ENCODE measurements at regions not wholly inside any gene's neighbourhood (a gene's known extent, or its start where the extent isn't known, plus 50 kb on each side); places are given as distances from the start of the nearest gene placed in this dataset.

GRCh38 chr4:14787221-14787620, 215.1 kb upstream of the CPEB2 start:
- POLR2A ChIA-PET, result no interaction called here
- TF ChIP-seq ZNF2 (tag by site-specific recombination; IDR thresholded peaks at IDR 0.05) (no peak), ZBTB6 (tag by site-specific recombination; IDR thresholded peaks at IDR 0.05) (no peak), ZNF335 (tag by site-specific recombination; conservative IDR thresholded peaks at IDR 0.05) (no peak), ZNF530 (tag by site-specific recombination; IDR thresholded peaks at IDR 0.05; ENCODE audit: low read depth) (no peak), GLIS1 (tag by site-specific recombination; IDR thresholded peaks at IDR 0.05) (no peak), ZNF157 (tag by site-specific recombination; IDR thresholded peaks at IDR 0.05) (no peak), ZNF169 (tag by site-specific recombination; IDR thresholded peaks at IDR 0.05) (no peak), ZBTB21 (tag by site-specific recombination; IDR thresholded peaks at IDR 0.05) (no peak), ZNF23 (tag by site-specific recombination; IDR thresholded peaks at IDR 0.05; ENCODE audit: borderline replicate concordance) (no peak), HIC1 (tag by site-specific recombination; IDR thresholded peaks at IDR 0.05) (no peak)
- TF ChIP-seq, protein P1, sequence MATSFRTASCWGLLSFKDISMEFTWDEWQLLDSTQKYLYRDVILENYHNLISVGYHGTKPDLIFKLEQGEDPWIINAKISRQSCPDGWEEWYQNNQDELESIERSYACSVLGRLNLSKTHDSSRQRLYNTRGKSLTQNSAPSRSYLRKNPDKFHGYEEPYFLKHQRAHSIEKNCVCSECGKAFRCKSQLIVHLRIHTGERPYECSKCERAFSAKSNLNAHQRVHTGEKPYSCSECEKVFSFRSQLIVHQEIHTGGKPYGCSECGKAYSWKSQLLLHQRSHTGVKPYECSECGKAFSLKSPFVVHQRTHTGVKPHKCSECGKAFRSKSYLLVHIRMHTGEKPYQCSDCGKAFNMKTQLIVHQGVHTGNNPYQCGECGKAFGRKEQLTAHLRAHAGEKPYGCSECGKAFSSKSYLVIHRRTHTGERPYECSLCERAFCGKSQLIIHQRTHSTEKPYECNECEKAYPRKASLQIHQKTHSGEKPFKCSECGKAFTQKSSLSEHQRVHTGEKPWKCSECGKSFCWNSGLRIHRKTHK (tag by site-specific recombination; IDR thresholded peaks at IDR 0.05), result no peak
- TF ChIP-seq, protein P2, sequence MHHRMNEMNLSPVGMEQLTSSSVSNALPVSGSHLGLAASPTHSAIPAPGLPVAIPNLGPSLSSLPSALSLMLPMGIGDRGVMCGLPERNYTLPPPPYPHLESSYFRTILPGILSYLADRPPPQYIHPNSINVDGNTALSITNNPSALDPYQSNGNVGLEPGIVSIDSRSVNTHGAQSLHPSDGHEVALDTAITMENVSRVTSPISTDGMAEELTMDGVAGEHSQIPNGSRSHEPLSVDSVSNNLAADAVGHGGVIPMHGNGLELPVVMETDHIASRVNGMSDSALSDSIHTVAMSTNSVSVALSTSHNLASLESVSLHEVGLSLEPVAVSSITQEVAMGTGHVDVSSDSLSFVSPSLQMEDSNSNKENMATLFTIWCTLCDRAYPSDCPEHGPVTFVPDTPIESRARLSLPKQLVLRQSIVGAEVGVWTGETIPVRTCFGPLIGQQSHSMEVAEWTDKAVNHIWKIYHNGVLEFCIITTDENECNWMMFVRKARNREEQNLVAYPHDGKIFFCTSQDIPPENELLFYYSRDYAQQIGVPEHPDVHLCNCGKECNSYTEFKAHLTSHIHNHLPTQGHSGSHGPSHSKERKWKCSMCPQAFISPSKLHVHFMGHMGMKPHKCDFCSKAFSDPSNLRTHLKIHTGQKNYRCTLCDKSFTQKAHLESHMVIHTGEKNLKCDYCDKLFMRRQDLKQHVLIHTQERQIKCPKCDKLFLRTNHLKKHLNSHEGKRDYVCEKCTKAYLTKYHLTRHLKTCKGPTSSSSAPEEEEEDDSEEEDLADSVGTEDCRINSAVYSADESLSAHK (tag by site-specific recombination; IDR thresholded peaks at IDR 0.05), result no peak
- TF ChIP-seq, protein P3, sequence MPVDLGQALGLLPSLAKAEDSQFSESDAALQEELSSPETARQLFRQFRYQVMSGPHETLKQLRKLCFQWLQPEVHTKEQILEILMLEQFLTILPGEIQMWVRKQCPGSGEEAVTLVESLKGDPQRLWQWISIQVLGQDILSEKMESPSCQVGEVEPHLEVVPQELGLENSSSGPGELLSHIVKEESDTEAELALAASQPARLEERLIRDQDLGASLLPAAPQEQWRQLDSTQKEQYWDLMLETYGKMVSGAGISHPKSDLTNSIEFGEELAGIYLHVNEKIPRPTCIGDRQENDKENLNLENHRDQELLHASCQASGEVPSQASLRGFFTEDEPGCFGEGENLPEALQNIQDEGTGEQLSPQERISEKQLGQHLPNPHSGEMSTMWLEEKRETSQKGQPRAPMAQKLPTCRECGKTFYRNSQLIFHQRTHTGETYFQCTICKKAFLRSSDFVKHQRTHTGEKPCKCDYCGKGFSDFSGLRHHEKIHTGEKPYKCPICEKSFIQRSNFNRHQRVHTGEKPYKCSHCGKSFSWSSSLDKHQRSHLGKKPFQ (tag by site-specific recombination; IDR thresholded peaks at IDR 0.05), result no peak
- TF ChIP-seq, protein P4, sequence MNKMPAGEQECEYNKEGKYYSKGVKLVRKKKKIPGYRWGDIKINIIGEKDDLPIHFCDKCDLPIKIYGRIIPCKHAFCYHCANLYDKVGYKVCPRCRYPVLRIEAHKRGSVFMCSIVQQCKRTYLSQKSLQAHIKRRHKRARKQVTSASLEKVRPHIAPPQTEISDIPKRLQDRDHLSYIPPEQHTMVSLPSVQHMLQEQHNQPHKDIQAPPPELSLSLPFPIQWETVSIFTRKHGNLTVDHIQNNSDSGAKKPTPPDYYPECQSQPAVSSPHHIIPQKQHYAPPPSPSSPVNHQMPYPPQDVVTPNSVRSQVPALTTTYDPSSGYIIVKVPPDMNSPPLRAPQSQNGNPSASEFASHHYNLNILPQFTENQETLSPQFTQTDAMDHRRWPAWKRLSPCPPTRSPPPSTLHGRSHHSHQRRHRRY (tag by site-specific recombination; IDR thresholded peaks at IDR 0.05), result no peak
- Histone ChIP-seq H3K36me3 (ENCODE audit: control insufficient read depth in 2 of 2, insufficient read depth in 1 of 2, low read length in 2 of 2) (no peaks in the 10 kb centered on the region), H3K4me1 (ENCODE audit: control insufficient read depth, insufficient read depth, low read length) (no peaks in the 10 kb centered on the region), H3K9me3 (ENCODE audit: control insufficient read depth, insufficient read depth, low read depth, low read length) (no peaks in the 10 kb centered on the region), H3K27ac (ENCODE audit: extremely low read depth, low read depth, low read length) (no peak overlapping the region), H3K4me3 (ENCODE audit: low read depth, low read length) (no peak overlapping the region)
- CTCF ChIA-PET, result no interaction called here

DNA sequence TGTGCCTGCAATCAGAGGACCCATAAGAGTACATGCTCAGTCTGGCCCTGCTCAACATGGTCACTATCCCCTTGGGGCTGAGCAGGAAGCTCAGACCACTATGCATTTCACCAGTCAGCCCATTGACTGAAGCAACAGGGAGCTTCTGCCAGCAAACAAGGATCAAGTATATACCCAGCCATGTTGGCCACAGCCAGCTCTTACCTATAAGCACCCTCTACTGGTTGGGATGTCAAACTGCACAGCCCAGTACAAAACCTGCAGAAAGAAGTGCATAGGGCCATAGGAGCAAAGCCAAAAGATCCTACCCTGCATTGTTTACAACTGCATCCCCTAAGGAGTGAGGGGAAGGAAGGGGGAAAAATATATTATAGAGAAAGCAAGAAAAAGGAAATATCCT, 214.4 kb upstream of the CPEB2 start:
- POLR2A ChIA-PET, result no interaction called here
- Histone ChIP-seq H3K4me3 (ENCODE audit: low read depth, low read length) (no peak overlapping the region), H3K4me1 (ENCODE audit: control insufficient read depth, insufficient read depth, low read length) (no peaks in the 10 kb centered on the region), H3K9me3 (ENCODE audit: control insufficient read depth, insufficient read depth, low read depth, low read length) (no peaks in the 10 kb centered on the region), H3K36me3 (ENCODE audit: control insufficient read depth in 2 of 2, insufficient read depth in 1 of 2, low read length in 2 of 2) (no peaks in the 10 kb centered on the region), H3K27ac (ENCODE audit: extremely low read depth, low read depth, low read length) (no peak overlapping the region)
- CTCF ChIA-PET, result interaction anchor here (0.7 to 1.1 kb wide), 4 partner anchors 11 to 868 kb away, joined by 3 read pairs; no protein-coding TSS in a partner anchor
- TF ChIP-seq, protein P5, sequence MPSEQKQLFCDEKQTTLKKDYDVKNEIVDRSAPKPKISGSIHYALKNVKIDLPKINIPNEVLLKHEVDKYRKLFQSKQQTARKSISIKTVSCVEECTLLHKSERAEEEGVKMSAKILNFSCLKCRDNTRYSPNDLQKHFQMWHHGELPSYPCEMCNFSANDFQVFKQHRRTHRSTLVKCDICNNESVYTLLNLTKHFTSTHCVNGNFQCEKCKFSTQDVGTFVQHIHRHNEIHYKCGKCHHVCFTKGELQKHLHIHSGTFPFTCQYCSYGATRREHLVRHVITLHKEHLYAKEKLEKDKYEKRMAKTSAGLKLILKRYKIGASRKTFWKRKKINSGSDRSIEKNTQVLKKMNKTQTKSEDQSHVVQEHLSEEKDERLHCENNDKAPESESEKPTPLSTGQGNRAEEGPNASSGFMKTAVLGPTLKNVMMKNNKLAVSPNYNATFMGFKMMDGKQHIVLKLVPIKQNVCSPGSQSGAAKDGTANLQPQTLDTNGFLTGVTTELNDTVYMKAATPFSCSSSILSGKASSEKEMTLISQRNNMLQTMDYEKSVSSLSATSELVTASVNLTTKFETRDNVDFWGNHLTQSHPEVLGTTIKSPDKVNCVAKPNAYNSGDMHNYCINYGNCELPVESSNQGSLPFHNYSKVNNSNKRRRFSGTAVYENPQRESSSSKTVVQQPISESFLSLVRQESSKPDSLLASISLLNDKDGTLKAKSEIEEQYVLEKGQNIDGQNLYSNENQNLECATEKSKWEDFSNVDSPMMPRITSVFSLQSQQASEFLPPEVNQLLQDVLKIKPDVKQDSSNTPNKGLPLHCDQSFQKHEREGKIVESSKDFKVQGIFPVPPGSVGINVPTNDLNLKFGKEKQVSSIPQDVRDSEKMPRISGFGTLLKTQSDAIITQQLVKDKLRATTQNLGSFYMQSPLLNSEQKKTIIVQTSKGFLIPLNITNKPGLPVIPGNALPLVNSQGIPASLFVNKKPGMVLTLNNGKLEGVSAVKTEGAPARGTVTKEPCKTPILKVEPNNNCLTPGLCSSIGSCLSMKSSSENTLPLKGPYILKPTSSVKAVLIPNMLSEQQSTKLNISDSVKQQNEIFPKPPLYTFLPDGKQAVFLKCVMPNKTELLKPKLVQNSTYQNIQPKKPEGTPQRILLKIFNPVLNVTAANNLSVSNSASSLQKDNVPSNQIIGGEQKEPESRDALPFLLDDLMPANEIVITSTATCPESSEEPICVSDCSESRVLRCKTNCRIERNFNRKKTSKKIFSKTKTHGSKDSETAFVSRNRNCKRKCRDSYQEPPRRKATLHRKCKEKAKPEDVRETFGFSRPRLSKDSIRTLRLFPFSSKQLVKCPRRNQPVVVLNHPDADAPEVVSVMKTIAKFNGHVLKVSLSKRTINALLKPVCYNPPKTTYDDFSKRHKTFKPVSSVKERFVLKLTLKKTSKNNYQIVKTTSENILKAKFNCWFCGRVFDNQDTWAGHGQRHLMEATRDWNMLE (tag by site-specific recombination; conservative IDR thresholded peaks at IDR 0.05; ENCODE audit: low read depth), result no peak
- TF ChIP-seq SP2 (tag by site-specific recombination; IDR thresholded peaks at IDR 0.05), result no peak
- no peak for TF ChIP-seq ZNF747 (tag by site-specific recombination; IDR thresholded peaks at IDR 0.05)
- TF ChIP-seq OSR2 (tag by site-specific recombination; IDR thresholded peaks at IDR 0.05), result no peak
- no peak for TF ChIP-seq ZBTB20 (tag by site-specific recombination; IDR thresholded peaks at IDR 0.05)
- no peak for TF ChIP-seq ZNF701 (tag by site-specific recombination; IDR thresholded peaks at IDR 0.05)
- no peak for TF ChIP-seq ZNF16 (tag by site-specific recombination; IDR thresholded peaks at IDR 0.05; ENCODE audit: low read depth)

All from HEK293 (cell line).